Panc1 (cell line): ENCODE measurements at regions not wholly inside any gene's neighbourhood (a gene's known extent, or its start where the extent isn't known, plus 50 kb on each side); places are given as distances from the start of the nearest gene placed in this dataset.

ENCODE experiments used
- POLR2AphosphoS5 ChIP-seq: IDR thresholded peaks from 2 replicates; pipeline ENCODE4 v1.6.1; 2012; ENCODE audit warnings: mild to moderate bottlenecking, low read depth, low read length, moderate library complexity
- REST ChIP-seq, 2 experiments: IDR thresholded peaks; 2 replicates each; pipeline ENCODE4 v1.6.1; 2011 to 2012; ENCODE audit warnings: low read depth in 2 of 2, control low read depth in 1 of 2, low read length in 1 of 2, mild to moderate bottlenecking in 1 of 2, moderate library complexity in 1 of 2; ENCODE audit not compliant: insufficient read depth in 1 of 2
- SIN3A ChIP-seq: IDR thresholded peaks from 2 replicates; pipeline ENCODE4 v1.6.1; 2012; ENCODE audit warnings: low read depth, mild to moderate bottlenecking, low read length, moderate library complexity, borderline replicate concordance; ENCODE audit not compliant: insufficient read depth
- TCF7L2 ChIP-seq: IDR thresholded peaks from 2 replicates; pipeline ENCODE4 v1.6.1; 2011; ENCODE audit warnings: mild to moderate bottlenecking, low read depth, low read length, inconsistent platforms
- TF ChIP-seq, protein P1 (sequence below): fragments of 450-650 bp; IDR thresholded peaks from 2 replicates; pipeline ENCODE4 v1.5.1; 2017; ENCODE audit warnings: mild to moderate bottlenecking

- TF ChIP-seq, protein P1, sequence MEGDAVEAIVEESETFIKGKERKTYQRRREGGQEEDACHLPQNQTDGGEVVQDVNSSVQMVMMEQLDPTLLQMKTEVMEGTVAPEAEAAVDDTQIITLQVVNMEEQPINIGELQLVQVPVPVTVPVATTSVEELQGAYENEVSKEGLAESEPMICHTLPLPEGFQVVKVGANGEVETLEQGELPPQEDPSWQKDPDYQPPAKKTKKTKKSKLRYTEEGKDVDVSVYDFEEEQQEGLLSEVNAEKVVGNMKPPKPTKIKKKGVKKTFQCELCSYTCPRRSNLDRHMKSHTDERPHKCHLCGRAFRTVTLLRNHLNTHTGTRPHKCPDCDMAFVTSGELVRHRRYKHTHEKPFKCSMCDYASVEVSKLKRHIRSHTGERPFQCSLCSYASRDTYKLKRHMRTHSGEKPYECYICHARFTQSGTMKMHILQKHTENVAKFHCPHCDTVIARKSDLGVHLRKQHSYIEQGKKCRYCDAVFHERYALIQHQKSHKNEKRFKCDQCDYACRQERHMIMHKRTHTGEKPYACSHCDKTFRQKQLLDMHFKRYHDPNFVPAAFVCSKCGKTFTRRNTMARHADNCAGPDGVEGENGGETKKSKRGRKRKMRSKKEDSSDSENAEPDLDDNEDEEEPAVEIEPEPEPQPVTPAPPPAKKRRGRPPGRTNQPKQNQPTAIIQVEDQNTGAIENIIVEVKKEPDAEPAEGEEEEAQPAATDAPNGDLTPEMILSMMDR: no peak
- TF ChIP-seq POLR2AphosphoS5 (no peak), TCF7L2 (no peak), REST (IDR thresholded peaks at IDR 0.05; ENCODE audit: insufficient read depth in 1 of 2, low read depth in 2 of 2, low read length in 1 of 2) (no peak), SIN3A (no peak)
Observed at GRCh38 chr7:38025815-38026214, 105.4 kb downstream of the EPDR1 start.
